ENCODE measurements at regions not wholly inside any gene's neighbourhood (a gene's known extent, or its start where the extent isn't known, plus 50 kb on each side); places are given as distances from the start of the nearest gene placed in this dataset.

DNA sequence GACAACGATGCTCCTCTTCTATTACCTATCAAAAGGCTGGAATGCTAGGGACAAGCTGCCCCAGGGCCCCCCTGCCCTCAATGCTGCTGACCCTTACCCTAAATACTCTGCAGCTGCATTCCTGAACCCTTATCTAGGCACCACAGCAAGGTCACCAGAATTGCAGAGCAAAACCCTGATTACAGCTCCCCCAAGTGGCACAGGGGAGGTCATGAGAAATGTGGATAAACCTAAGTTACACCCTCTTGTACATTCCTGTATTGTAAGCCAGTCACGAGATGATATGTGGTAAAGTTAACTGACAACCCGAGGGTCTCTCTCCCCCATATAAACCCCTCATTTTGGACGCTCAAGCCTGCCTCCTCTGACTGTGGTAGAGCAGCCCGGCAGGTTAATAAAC is 411.8 kb upstream of the STXBP6 start:
- intact Hi-C loops (cut with micrococcal nuclease) (no loop called here), in situ Hi-C loops (cut with MboI) (no loop called here)
- Histone ChIP-seq H3K27ac (ENCODE audit: extremely low read depth, low read depth, low read length) (no peak overlapping the region), H3K27me3 (ENCODE audit: control insufficient read depth in 2 of 2, insufficient read depth in 2 of 2, low read length in 2 of 2) (no peaks in the 10 kb centered on the region), H3K79me2 (ENCODE audit: control insufficient read depth, insufficient read depth, low read length) (no peaks in the 10 kb centered on the region), H2AFZ (ENCODE audit: low read depth, low read length) (no peak overlapping the region), H3K9me3 (replicated peaks; ENCODE audit: control insufficient read depth, insufficient read depth, low read depth, low read length) (no peaks in the 10 kb centered on the region), H3K4me1 (replicated peaks in 1 of 2; ENCODE audit: control insufficient read depth in 2 of 2, insufficient read depth in 2 of 2, low read length in 2 of 2) (no peaks in the 10 kb centered on the region), H3K4me3 (no peak overlapping the region), H3K9ac (ENCODE audit: insufficient read depth in 1 of 2, low read depth in 2 of 2, low read length in 2 of 2) (no peak overlapping the region), H3K9me1 (ENCODE audit: control insufficient read depth, insufficient read depth, low read length) (no peaks in the 10 kb centered on the region), H3K36me3 (ENCODE audit: control insufficient read depth, insufficient read depth, low read length) (no peaks in the 10 kb centered on the region), H4K20me1 (replicated peaks; ENCODE audit: control insufficient read depth, insufficient read depth, low read length) (no peaks in the 10 kb centered on the region), H3K4me2 (ENCODE audit: insufficient read depth, low read length) (no peak overlapping the region)
- WGBS (ENCODE audit: insufficient coverage, low coverage, missing lambda C conversion rate) = 0% methylated on average over 5 of the region's 5 CpGs
- CTCF ChIA-PET (ENCODE audit: low intra/inter-chr PET ratio) = no interaction called here
- no peak for DNase-seq (ENCODE audit: extremely low read depth in 1 of 4, low spot score in 3 of 4)
- no peak for ATAC-seq
- POLR2A ChIA-PET = no interaction called here
- no peak for FAIRE-seq
- BruUV-seq (replicated peaks) = no TSS peak
- TF ChIP-seq TEAD1 (CRISPR knock-in tag; IDR thresholded peaks at IDR 0.05) (no peak), ELF1 (tag; IDR thresholded peaks at IDR 0.05) (no peak), NFATC3 (IDR thresholded peaks at IDR 0.05) (no peak), ZNF253 (CRISPR knock-in tag; conservative IDR thresholded peaks at IDR 0.05) (no peak), KLF6 (CRISPR knock-in tag; IDR thresholded peaks at IDR 0.05; ENCODE audit: borderline replicate concordance) (no peak), TAF1 (IDR thresholded peaks at IDR 0.05; ENCODE audit: control insufficient read depth, extremely low read depth, insufficient read depth, low read length, severe bottlenecking) (no peak), L3MBTL2 (IDR thresholded peaks at IDR 0.05) (no peak), POLR2AphosphoS2 (IDR thresholded peaks at IDR 0.05; ENCODE audit: low read length) (no peak), FOXJ3 (CRISPR knock-in tag; IDR thresholded peaks at IDR 0.05) (no peak), SETDB1 (IDR thresholded peaks at IDR 0.05; ENCODE audit: low read length) (no peak), DIDO1 (tag; IDR thresholded peaks at IDR 0.05; ENCODE audit: low read depth) (no peak), ZNF830 (CRISPR knock-in tag; IDR thresholded peaks at IDR 0.05) (no peak), HMGN3 (IDR thresholded peaks at IDR 0.05; ENCODE audit: borderline replicate concordance, extremely low read depth, insufficient read length, low read depth, low read length) (no peak), XRCC5 (IDR thresholded peaks at IDR 0.05; ENCODE audit: low read depth, low read length) (no peak)
- TF ChIP-seq, protein P1, sequence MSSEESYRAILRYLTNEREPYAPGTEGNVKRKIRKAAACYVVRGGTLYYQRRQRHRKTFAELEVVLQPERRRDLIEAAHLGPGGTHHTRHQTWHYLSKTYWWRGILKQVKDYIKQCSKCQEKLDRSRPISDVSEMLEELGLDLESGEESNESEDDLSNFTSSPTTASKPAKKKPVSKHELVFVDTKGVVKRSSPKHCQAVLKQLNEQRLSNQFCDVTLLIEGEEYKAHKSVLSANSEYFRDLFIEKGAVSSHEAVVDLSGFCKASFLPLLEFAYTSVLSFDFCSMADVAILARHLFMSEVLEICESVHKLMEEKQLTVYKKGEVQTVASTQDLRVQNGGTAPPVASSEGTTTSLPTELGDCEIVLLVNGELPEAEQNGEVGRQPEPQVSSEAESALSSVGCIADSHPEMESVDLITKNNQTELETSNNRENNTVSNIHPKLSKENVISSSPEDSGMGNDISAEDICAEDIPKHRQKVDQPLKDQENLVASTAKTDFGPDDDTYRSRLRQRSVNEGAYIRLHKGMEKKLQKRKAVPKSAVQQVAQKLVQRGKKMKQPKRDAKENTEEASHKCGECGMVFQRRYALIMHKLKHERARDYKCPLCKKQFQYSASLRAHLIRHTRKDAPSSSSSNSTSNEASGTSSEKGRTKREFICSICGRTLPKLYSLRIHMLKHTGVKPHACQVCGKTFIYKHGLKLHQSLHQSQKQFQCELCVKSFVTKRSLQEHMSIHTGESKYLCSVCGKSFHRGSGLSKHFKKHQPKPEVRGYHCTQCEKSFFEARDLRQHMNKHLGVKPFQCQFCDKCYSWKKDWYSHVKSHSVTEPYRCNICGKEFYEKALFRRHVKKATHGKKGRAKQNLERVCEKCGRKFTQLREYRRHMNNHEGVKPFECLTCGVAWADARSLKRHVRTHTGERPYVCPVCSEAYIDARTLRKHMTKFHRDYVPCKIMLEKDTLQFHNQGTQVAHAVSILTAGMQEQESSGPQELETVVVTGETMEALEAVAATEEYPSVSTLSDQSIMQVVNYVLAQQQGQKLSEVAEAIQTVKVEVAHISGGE (CRISPR knock-in tag; IDR thresholded peaks at IDR 0.05) = no peak
- TF ChIP-seq, protein P2, sequence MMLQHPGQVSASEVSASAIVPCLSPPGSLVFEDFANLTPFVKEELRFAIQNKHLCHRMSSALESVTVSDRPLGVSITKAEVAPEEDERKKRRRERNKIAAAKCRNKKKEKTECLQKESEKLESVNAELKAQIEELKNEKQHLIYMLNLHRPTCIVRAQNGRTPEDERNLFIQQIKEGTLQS (IDR thresholded peaks at IDR 0.05) = no peak
- TF ChIP-seq, protein P2 (CRISPR knock-in tag; conservative IDR thresholded peaks at IDR 0.05) = no peak
- TF ChIP-seq, protein P3, sequence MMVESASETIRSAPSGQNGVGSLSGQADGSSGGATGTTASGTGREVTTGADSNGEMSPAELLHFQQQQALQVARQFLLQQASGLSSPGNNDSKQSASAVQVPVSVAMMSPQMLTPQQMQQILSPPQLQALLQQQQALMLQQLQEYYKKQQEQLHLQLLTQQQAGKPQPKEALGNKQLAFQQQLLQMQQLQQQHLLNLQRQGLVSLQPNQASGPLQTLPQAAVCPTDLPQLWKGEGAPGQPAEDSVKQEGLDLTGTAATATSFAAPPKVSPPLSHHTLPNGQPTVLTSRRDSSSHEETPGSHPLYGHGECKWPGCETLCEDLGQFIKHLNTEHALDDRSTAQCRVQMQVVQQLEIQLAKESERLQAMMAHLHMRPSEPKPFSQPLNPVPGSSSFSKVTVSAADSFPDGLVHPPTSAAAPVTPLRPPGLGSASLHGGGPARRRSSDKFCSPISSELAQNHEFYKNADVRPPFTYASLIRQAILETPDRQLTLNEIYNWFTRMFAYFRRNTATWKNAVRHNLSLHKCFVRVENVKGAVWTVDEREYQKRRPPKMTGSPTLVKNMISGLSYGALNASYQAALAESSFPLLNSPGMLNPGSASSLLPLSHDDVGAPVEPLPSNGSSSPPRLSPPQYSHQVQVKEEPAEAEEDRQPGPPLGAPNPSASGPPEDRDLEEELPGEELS (CRISPR knock-in tag; IDR thresholded peaks at IDR 0.05; ENCODE audit: borderline replicate concordance) = no peak

All from K562 (cell line).